Neuronal stem cell (in vitro differentiated cells): ENCODE measurements at regions not wholly inside any gene's neighbourhood (a gene's known extent, or its start where the extent isn't known, plus 50 kb on each side); places are given as distances from the start of the nearest gene placed in this dataset.

Source experiments
- DNase-seq: peaks from one replicate; pipeline ENCODE4 v3.0.0-alpha.2; 2013; ENCODE audit warnings: low spot score
- H2AFZ ChIP-seq: one replicate; pipeline ENCODE4 v1.6.1; 2013; ENCODE audit warnings: mild to moderate bottlenecking, low read length, inconsistent platforms
- H2AK5ac ChIP-seq: 2 replicates; pipeline ENCODE4 v1.6.1; 2013; ENCODE audit warnings: low read depth, mild to moderate bottlenecking, inconsistent platforms, low read length, moderate library complexity, mixed read lengths
- H2BK120ac ChIP-seq: 2 replicates; pipeline ENCODE4 v1.6.1; 2013; ENCODE audit warnings: low read depth, mild to moderate bottlenecking, inconsistent platforms, low read length, moderate library complexity, mixed read lengths
- H2BK12ac ChIP-seq: one replicate; pipeline ENCODE4 v1.6.1; 2013; ENCODE audit warnings: low read length, inconsistent platforms
- H2BK15ac ChIP-seq: 2 replicates; pipeline ENCODE4 v1.6.1; 2013; ENCODE audit warnings: mild to moderate bottlenecking, low read length, inconsistent platforms, mixed read lengths
- H2BK5ac ChIP-seq: one replicate; pipeline ENCODE4 v1.6.1; 2013; ENCODE audit warnings: inconsistent platforms, mild to moderate bottlenecking, low read length, moderate library complexity
- H3K14ac ChIP-seq: one replicate; pipeline ENCODE4 v1.6.1; 2013; ENCODE audit warnings: low read length, inconsistent platforms
- H3K18ac ChIP-seq: 2 replicates; pipeline ENCODE4 v1.6.1; 2013; ENCODE audit warnings: low read length, inconsistent platforms
- H3K23ac ChIP-seq: 2 replicates; pipeline ENCODE4 v1.6.1; 2013; ENCODE audit warnings: low read depth, mild to moderate bottlenecking, mixed read lengths, low read length, inconsistent platforms; ENCODE audit not compliant: poor library complexity
- H3K27ac ChIP-seq: replicated peaks from 3 replicates; pipeline ENCODE4 v1.5.1; 2013; ENCODE audit warnings: low read length, inconsistent platforms
- H3K27me3 ChIP-seq, 3 experiments: 2 replicates each; pipeline ENCODE4 v1.6.1; 2013; ENCODE audit warnings: low read length in 3 of 3, mild to moderate bottlenecking in 2 of 3, inconsistent platforms in 1 of 3, low read depth in 1 of 3, mixed read lengths in 1 of 3, moderate library complexity in 1 of 3; ENCODE audit not compliant: control insufficient read depth in 3 of 3, insufficient read depth in 3 of 3
- H3K36me3 ChIP-seq, 2 donors: replicated peaks in 1 of 2; 2 replicates each; pipeline ENCODE4 v1.6.1; 2013; ENCODE audit warnings: low read length in 2 of 2; ENCODE audit not compliant: control insufficient read depth in 2 of 2, insufficient read depth in 2 of 2
- H3K4ac ChIP-seq: 2 replicates; pipeline ENCODE4 v1.6.1; 2013; ENCODE audit warnings: inconsistent platforms, mild to moderate bottlenecking, low read length, moderate library complexity
- H3K4me1 ChIP-seq, 2 donors: 1 replicate in 1 of 2; 2 replicates in 1 of 2; pipeline ENCODE4 v1.6.1; 2013; ENCODE audit warnings: low read length in 2 of 2, low read depth in 1 of 2; ENCODE audit not compliant: control insufficient read depth in 2 of 2, insufficient read depth in 1 of 2
- H3K4me2 ChIP-seq: one replicate; pipeline ENCODE4 v1.6.1; 2013; ENCODE audit warnings: mild to moderate bottlenecking, low read length, inconsistent platforms; ENCODE audit not compliant: insufficient read depth, poor library complexity, severe bottlenecking
- H3K4me3 ChIP-seq, 2 donors: 2 replicates each; pipeline ENCODE4 v1.5.1; 2013; ENCODE audit warnings: low read length in 2 of 2, mild to moderate bottlenecking in 2 of 2, inconsistent platforms in 1 of 2, moderate library complexity in 1 of 2
- H3K79me1 ChIP-seq: one replicate; pipeline ENCODE4 v1.6.1; 2013; ENCODE audit warnings: low read depth, mild to moderate bottlenecking, inconsistent platforms, low read length, moderate library complexity
- H3K9ac ChIP-seq: one replicate; pipeline ENCODE4 v1.6.1; 2013; ENCODE audit warnings: mild to moderate bottlenecking, low read depth, low read length, inconsistent platforms; ENCODE audit not compliant: poor library complexity
- H3K9me3 ChIP-seq, 2 donors: replicated peaks in 1 of 2; 2 replicates each; pipeline versions ENCODE3 to v1.6.1; 2013; ENCODE audit warnings: low read length in 2 of 2, mild to moderate bottlenecking in 2 of 2, inconsistent platforms in 1 of 2, low read depth in 1 of 2, mixed read lengths in 1 of 2, moderate library complexity in 1 of 2; ENCODE audit not compliant: control insufficient read depth in 2 of 2, insufficient read depth in 1 of 2
- H4K8ac ChIP-seq: one replicate; pipeline ENCODE4 v1.6.1; 2013; ENCODE audit warnings: low read depth, mild to moderate bottlenecking, inconsistent platforms, low read length, moderate library complexity
- H4K91ac ChIP-seq: one replicate; pipeline ENCODE4 v1.6.1; 2013; ENCODE audit warnings: low read length, low read depth, mild to moderate bottlenecking, inconsistent platforms; ENCODE audit not compliant: poor library complexity
- WGBS, 2 donors: extraction: QIAGEN DNeasy Blood & Tissue Kit; methylation state at CpG; one replicate each; pipeline ENCODE4 v1.1.7; 2013; ENCODE audit warnings: missing lambda C conversion rate in 2 of 2, mixed read lengths in 1 of 2; ENCODE audit not compliant: insufficient read length in 2 of 2, insufficient replicate concordance in 1 of 2; ENCODE audit errors: extremely low coverage in 2 of 2; 5-methylcytosine and 5-hydroxymethylcytosine counted together

GRCh38 chr9:108333530-108333983 lies 522.2 kb downstream of the ACTL7B start:
- Histone ChIP-seq H2BK15ac (no peak overlapping the region), H3K4me1 (no peaks in the 10 kb centered on the region)
- no CpG with 5 or more reads among the region's 1 CpG for WGBS, 2 donors

GRCh38 chr9:108331596-108331995 lies 524.2 kb downstream of the ACTL7B start:
- no CpG with 5 or more reads among the region's 2 CpGs for WGBS, 2 donors

More at GRCh38 chr9:108333530-108333983, 522.2 kb downstream of the ACTL7B start:
- Histone ChIP-seq H3K27me3 (no peaks in the 10 kb centered on the region), H3K14ac (no peak overlapping the region), H3K18ac (no peak overlapping the region), H2BK12ac (no peak overlapping the region), H3K36me3 (no peaks in the 10 kb centered on the region), H3K27ac (no peak overlapping the region), H2BK120ac (no peak overlapping the region), H2BK5ac (no peak overlapping the region), H2AK5ac (no peak overlapping the region), H3K4ac (no peak overlapping the region), H3K9ac (no peak overlapping the region), H4K8ac (no peak overlapping the region), H4K91ac (no peak overlapping the region), H3K4me2 (no peak overlapping the region), H3K79me1 (no peaks in the 10 kb centered on the region), H3K9me3 (no peaks in the 10 kb centered on the region), H3K23ac (no peak overlapping the region), H2AFZ (no peak overlapping the region), H3K4me3 (no peak overlapping the region)
- no peak for DNase-seq

GRCh38 chr9:108325406-108325805 lies 530.4 kb downstream of the ACTL7B start:
- Histone ChIP-seq H2AFZ (no peak overlapping the region), H3K36me3 (no peaks in the 10 kb centered on the region), H3K14ac (no peak overlapping the region), H3K4me2 (no peak overlapping the region), H4K8ac (no peak overlapping the region), H2BK15ac (no peak overlapping the region), H3K9ac (no peak overlapping the region), H3K4me3 (no peak overlapping the region), H2AK5ac (no peak overlapping the region), H2BK5ac (no peak overlapping the region), H3K23ac (no peak overlapping the region), H3K27me3 (no peaks in the 10 kb centered on the region), H4K91ac (no peak overlapping the region), H3K9me3 (no peaks in the 10 kb centered on the region), H3K4ac (no peak overlapping the region), H3K4me1 (no peaks in the 10 kb centered on the region), H3K79me1 (no peaks in the 10 kb centered on the region), H3K18ac (no peak overlapping the region), H3K27ac (no peak overlapping the region), H2BK12ac (no peak overlapping the region), H2BK120ac (no peak overlapping the region)
- no CpG with 5 or more reads among the region's 1 CpG for WGBS, 2 donors
- DNase-seq, result no peak

More at GRCh38 chr9:108331596-108331995, 524.2 kb downstream of the ACTL7B start:
- H4K8ac ChIP-seq, result no peak overlapping the region
- H2BK12ac ChIP-seq, result no peak overlapping the region
- H4K91ac ChIP-seq, result no peak overlapping the region
- no peak overlapping the region for H2BK5ac ChIP-seq
- H3K18ac ChIP-seq, result no peak overlapping the region
- H3K4ac ChIP-seq, result no peak overlapping the region
- H2AFZ ChIP-seq, result no peak overlapping the region
- H2BK120ac ChIP-seq, result no peak overlapping the region
- no peak overlapping the region for H3K4me2 ChIP-seq
- no peak overlapping the region for H3K23ac ChIP-seq
- H3K79me1 ChIP-seq, result no peaks in the 10 kb centered on the region
- H3K27me3 ChIP-seq, result no peaks in the 10 kb centered on the region
- no peak overlapping the region for H2AK5ac ChIP-seq
- no peak overlapping the region for H2BK15ac ChIP-seq
- no peaks in the 10 kb centered on the region for H3K4me1 ChIP-seq
- H3K14ac ChIP-seq, result no peak overlapping the region
- H3K4me3 ChIP-seq, result no peak overlapping the region
- no peak for DNase-seq
- H3K36me3 ChIP-seq, result no peaks in the 10 kb centered on the region
- H3K9ac ChIP-seq, result no peak overlapping the region
- H3K27ac ChIP-seq, result no peak overlapping the region
- H3K9me3 ChIP-seq, result no peaks in the 10 kb centered on the region

GRCh38 chr9:108323615-108324014 lies 532.2 kb downstream of the ACTL7B start:
- H2BK5ac ChIP-seq, result no peak overlapping the region
- H3K36me3 ChIP-seq, result no peaks in the 10 kb centered on the region
- H2AK5ac ChIP-seq, result no peak overlapping the region
- H3K79me1 ChIP-seq, result no peaks in the 10 kb centered on the region
- H3K4me2 ChIP-seq, result no peak overlapping the region
- H4K8ac ChIP-seq, result no peak overlapping the region
- no peak overlapping the region for H2BK120ac ChIP-seq
- no peak overlapping the region for H3K4me3 ChIP-seq
- no peak overlapping the region for H3K23ac ChIP-seq
- no peaks in the 10 kb centered on the region for H3K27me3 ChIP-seq
- no peak overlapping the region for H3K4ac ChIP-seq
- H3K27ac ChIP-seq, result no peak overlapping the region
- WGBS, 2 donors, result no CpG with 5 or more reads among the region's 3 CpGs
- H2BK15ac ChIP-seq, result no peak overlapping the region
- H3K9me3 ChIP-seq, result no peaks in the 10 kb centered on the region
- H2BK12ac ChIP-seq, result no peak overlapping the region
- DNase-seq, result no peak
- H4K91ac ChIP-seq, result no peak overlapping the region
- H3K18ac ChIP-seq, result no peak overlapping the region
- no peak overlapping the region for H2AFZ ChIP-seq
- no peaks in the 10 kb centered on the region for H3K4me1 ChIP-seq
- no peak overlapping the region for H3K9ac ChIP-seq
- H3K14ac ChIP-seq, result no peak overlapping the region
